ENCODE measurements at regions not wholly inside any gene's neighbourhood (a gene's known extent, or its start where the extent isn't known, plus 50 kb on each side); places are given as distances from the start of the nearest gene placed in this dataset.

DNA sequence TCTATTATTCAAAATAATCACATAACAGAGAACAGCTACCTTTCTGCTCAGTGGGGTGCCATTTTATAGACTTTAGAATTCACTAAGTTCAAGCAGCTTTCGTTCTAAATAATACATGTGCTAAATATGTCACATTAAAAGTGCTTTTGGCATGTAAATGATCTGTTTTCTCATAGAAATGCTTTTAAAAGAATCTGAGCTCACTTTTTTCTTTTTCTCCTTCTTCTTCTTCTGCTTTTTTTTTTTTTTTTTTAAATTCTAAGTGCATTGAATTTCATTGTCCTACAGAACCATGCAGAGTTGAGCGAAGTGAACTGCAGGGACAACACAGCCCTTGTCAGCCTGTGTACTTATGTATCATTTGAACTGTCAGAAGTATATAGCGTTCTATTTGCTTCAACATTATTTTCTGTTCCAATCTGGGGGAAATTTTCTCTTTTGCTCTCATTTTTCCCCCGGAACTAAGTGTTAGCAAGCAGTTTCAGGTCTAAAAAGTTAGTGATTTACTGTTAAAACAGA is 193.8 kb upstream of the TMCO5A start:
- H3K27me3 ChIP-seq (ENCODE audit: control insufficient read depth, insufficient read depth, low read length), result peaks cover 3% of the 10 kb centered on the region

DNA sequence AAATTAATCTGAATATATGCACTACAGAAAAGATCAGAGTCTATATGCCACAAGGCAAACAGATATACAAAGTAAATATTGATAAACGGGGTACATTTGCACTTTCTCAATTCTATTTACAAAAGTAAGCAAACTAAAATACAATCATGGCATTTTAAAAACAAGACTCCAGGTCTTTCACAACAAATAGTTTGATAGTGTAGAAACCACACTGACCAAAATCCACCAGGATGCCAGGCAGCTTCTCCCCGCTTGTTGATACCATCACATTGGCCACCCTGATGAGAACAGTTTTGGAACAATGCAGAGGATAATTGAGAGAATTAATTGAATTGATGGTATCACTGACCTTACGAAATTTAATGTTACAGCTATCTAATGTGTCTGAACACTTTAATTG is 190.6 kb upstream of the TMCO5A start:
- Histone ChIP-seq H4K20me1 (ENCODE audit: control insufficient read depth, extremely low read depth, insufficient read depth, low read length) (no peaks in the 10 kb centered on the region), H3K9ac (ENCODE audit: insufficient read depth, low read length) (no peak overlapping the region), H3K4me2 (ENCODE audit: extremely low read depth, insufficient read depth, low read length) (no peak overlapping the region), H3K27ac (ENCODE audit: insufficient read depth, low read length) (no peak overlapping the region), H3K36me3 (ENCODE audit: control insufficient read depth, insufficient read depth, low read length) (no peaks in the 10 kb centered on the region), H3K4me3 (replicated peaks in 1 of 4; ENCODE audit: control extremely low read depth in 1 of 4, insufficient read depth in 1 of 4, low read depth in 3 of 4, low read length in 4 of 4) (no peak overlapping the region), H3K9me3 (ENCODE audit: control insufficient read depth, insufficient read depth, low read depth, low read length) (no peaks in the 10 kb centered on the region), H2AFZ (ENCODE audit: low read length) (no peak overlapping the region), H3K27me3 (ENCODE audit: control insufficient read depth, insufficient read depth, low read length) (no peaks in the 10 kb centered on the region), H3K4me1 (ENCODE audit: control insufficient read depth, extremely low read depth, insufficient read depth, low read length) (no peaks in the 10 kb centered on the region), H3K79me2 (ENCODE audit: control insufficient read depth, insufficient read depth, low read length) (no peaks in the 10 kb centered on the region)
- no peak for DNase-seq (ENCODE audit: low read depth in 2 of 2)
- TF ChIP-seq, protein P1, sequence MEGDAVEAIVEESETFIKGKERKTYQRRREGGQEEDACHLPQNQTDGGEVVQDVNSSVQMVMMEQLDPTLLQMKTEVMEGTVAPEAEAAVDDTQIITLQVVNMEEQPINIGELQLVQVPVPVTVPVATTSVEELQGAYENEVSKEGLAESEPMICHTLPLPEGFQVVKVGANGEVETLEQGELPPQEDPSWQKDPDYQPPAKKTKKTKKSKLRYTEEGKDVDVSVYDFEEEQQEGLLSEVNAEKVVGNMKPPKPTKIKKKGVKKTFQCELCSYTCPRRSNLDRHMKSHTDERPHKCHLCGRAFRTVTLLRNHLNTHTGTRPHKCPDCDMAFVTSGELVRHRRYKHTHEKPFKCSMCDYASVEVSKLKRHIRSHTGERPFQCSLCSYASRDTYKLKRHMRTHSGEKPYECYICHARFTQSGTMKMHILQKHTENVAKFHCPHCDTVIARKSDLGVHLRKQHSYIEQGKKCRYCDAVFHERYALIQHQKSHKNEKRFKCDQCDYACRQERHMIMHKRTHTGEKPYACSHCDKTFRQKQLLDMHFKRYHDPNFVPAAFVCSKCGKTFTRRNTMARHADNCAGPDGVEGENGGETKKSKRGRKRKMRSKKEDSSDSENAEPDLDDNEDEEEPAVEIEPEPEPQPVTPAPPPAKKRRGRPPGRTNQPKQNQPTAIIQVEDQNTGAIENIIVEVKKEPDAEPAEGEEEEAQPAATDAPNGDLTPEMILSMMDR (conservative IDR thresholded peaks at IDR 0.05 in 1 of 2, IDR thresholded peaks at IDR 0.05 in 1 of 2; ENCODE audit: low read depth in 1 of 2, low read length in 2 of 2), result no peak
- no peak for TF ChIP-seq EZH2 (IDR thresholded peaks at IDR 0.05; ENCODE audit: low read length, missing control alignments)

More for the DNA sequence above, 193.8 kb upstream of the TMCO5A start:
- no peak overlapping the region for H3K27ac ChIP-seq (ENCODE audit: insufficient read depth, low read length)
- H4K20me1 ChIP-seq (ENCODE audit: control insufficient read depth, extremely low read depth, insufficient read depth, low read length), result no peaks in the 10 kb centered on the region
- H2AFZ ChIP-seq (ENCODE audit: low read length), result no peak overlapping the region
- H3K79me2 ChIP-seq (ENCODE audit: control insufficient read depth, insufficient read depth, low read length), result no peaks in the 10 kb centered on the region
- no peak for DNase-seq (ENCODE audit: low read depth in 2 of 2)
- H3K36me3 ChIP-seq (ENCODE audit: control insufficient read depth, insufficient read depth, low read length), result no peaks in the 10 kb centered on the region
- H3K9ac ChIP-seq (ENCODE audit: insufficient read depth, low read length), result no peak overlapping the region
- H3K4me2 ChIP-seq (ENCODE audit: extremely low read depth, insufficient read depth, low read length), result no peak overlapping the region
- no peaks in the 10 kb centered on the region for H3K9me3 ChIP-seq (ENCODE audit: control insufficient read depth, insufficient read depth, low read depth, low read length)
- H3K4me3 ChIP-seq (replicated peaks in 1 of 4; ENCODE audit: control extremely low read depth in 1 of 4, insufficient read depth in 1 of 4, low read depth in 3 of 4, low read length in 4 of 4), result no peak overlapping the region
- no peaks in the 10 kb centered on the region for H3K4me1 ChIP-seq (ENCODE audit: control insufficient read depth, extremely low read depth, insufficient read depth, low read length)
- TF ChIP-seq, protein P1 (conservative IDR thresholded peaks at IDR 0.05 in 1 of 2, IDR thresholded peaks at IDR 0.05 in 1 of 2; ENCODE audit: low read depth in 1 of 2, low read length in 2 of 2), result no peak
- TF ChIP-seq EZH2 (IDR thresholded peaks at IDR 0.05; ENCODE audit: low read length, missing control alignments), result no peak

DNA sequence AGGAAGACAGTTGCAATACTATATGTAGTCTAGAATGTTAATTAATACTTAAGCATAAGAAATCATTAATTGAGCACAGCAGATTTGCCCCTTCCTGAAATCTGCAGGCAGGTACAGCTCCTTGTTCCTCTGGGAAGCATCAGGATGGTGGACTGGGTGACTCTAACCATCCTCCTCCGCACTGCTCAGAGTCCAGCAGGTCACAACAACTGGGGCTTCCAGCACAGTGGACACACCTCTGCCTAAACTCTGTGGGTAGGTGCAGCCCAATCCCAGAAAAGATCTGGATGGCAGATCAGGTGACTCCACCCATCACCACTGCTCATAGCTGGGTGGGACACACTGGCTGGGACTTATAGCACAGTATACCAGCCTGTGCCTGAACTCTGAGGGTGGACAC is 189.9 kb upstream of the TMCO5A start:
- Histone ChIP-seq H2AFZ (ENCODE audit: low read length) (no peak overlapping the region), H4K20me1 (ENCODE audit: control insufficient read depth, extremely low read depth, insufficient read depth, low read length) (no peaks in the 10 kb centered on the region), H3K79me2 (ENCODE audit: control insufficient read depth, insufficient read depth, low read length) (no peaks in the 10 kb centered on the region), H3K4me3 (replicated peaks in 1 of 4; ENCODE audit: control extremely low read depth in 1 of 4, insufficient read depth in 1 of 4, low read depth in 3 of 4, low read length in 4 of 4) (no peak overlapping the region), H3K27me3 (ENCODE audit: control insufficient read depth, insufficient read depth, low read length) (no peaks in the 10 kb centered on the region), H3K9me3 (ENCODE audit: control insufficient read depth, insufficient read depth, low read depth, low read length) (no peaks in the 10 kb centered on the region), H3K36me3 (ENCODE audit: control insufficient read depth, insufficient read depth, low read length) (no peaks in the 10 kb centered on the region), H3K4me2 (ENCODE audit: extremely low read depth, insufficient read depth, low read length) (no peak overlapping the region), H3K4me1 (ENCODE audit: control insufficient read depth, extremely low read depth, insufficient read depth, low read length) (no peaks in the 10 kb centered on the region), H3K9ac (ENCODE audit: insufficient read depth, low read length) (no peak overlapping the region), H3K27ac (ENCODE audit: insufficient read depth, low read length) (no peak overlapping the region)
- TF ChIP-seq, protein P1 (conservative IDR thresholded peaks at IDR 0.05 in 1 of 2, IDR thresholded peaks at IDR 0.05 in 1 of 2; ENCODE audit: low read depth in 1 of 2, low read length in 2 of 2), result no peak
- TF ChIP-seq EZH2 (IDR thresholded peaks at IDR 0.05; ENCODE audit: low read length, missing control alignments), result no peak
- DNase-seq (ENCODE audit: low read depth in 2 of 2), result no peak

Data from fibroblast of lung (primary cell).